AG04449 (cell line): ENCODE measurements at regions not wholly inside any gene's neighbourhood (a gene's known extent, or its start where the extent isn't known, plus 50 kb on each side); places are given as distances from the start of the nearest gene placed in this dataset.
"Not testable (repeated sequence)": the region's sequence is repeated elsewhere in the genome, so short reads cannot be mapped to it uniquely, and the experiment has no call there.

Experiments used
- CTCF ChIA-PET: fragments of 350-600 bp; formaldehyde crosslinking; extraction: SDS; loops from one replicate; lab custom pipeline; 2021; ENCODE audit warnings: antibody characterized with exemption; lab: Yijun Ruan, JAX
- POLR2A ChIA-PET: fragments of 400-600, 350-600 bp; formaldehyde crosslinking; extraction: SDS; loops from one replicate; lab custom pipeline; 2020; ENCODE audit warnings: antibody characterized with exemption, inconsistent platforms; lab: Yijun Ruan, JAX
- DNase-seq: peaks from one replicate; pipeline ENCODE4 v3.0.0-alpha.2; 2010; ENCODE audit warnings: low read depth, low spot score
- H3K4me3 ChIP-seq: 2 replicates; pipeline ENCODE4 v1.5.1; 2011; ENCODE audit warnings: low read depth, mild to moderate bottlenecking, control low read depth, low read length
- CTCF ChIP-seq: IDR thresholded peaks from one replicate; pipeline ENCODE4 v1.5.1; 2011; ENCODE audit warnings: mild to moderate bottlenecking, moderate library complexity, low read length, control low read depth, inconsistent platforms; ENCODE audit not compliant: insufficient read depth; ENCODE audit errors: missing control alignments

- no peak for TF ChIP-seq CTCF
- DNase-seq = no peak
- ChIA-PET POLR2A (no interaction called here), CTCF (no interaction called here)
- no peak overlapping the region for H3K4me3 ChIP-seq
These were observed 229.1 kb upstream of the JARID2 start for GRCh38 chr6:15016813-15017212.

- H3K4me3 ChIP-seq = no peak overlapping the region
- DNase-seq = no peak
- POLR2A ChIA-PET = no interaction called here
- CTCF ChIA-PET = no interaction called here
- no peak for TF ChIP-seq CTCF
These were observed 228.6 kb upstream of the JARID2 start for GRCh38 chr6:15017261-15017660.

GRCh38 chr6:15017803-15018202 lies 228.1 kb upstream of the JARID2 start:
- no peak for DNase-seq
- TF ChIP-seq CTCF = no peak
- CTCF ChIA-PET = no interaction called here
- POLR2A ChIA-PET = no interaction called here
- no peak overlapping the region for H3K4me3 ChIP-seq

GRCh38 chr6:15020119-15020770 lies 225.6 kb upstream of the JARID2 start:
- CTCF ChIA-PET = no interaction called here
- H3K4me3 ChIP-seq = no peak overlapping the region
- no peak for DNase-seq
- no peak for TF ChIP-seq CTCF
- POLR2A ChIA-PET = no interaction called here

GRCh38 chr6:15021074-15021473 lies 224.8 kb upstream of the JARID2 start:
- no peak for DNase-seq
- CTCF ChIA-PET = no interaction called here
- no peak for TF ChIP-seq CTCF
- H3K4me3 ChIP-seq = no peak overlapping the region
- POLR2A ChIA-PET = no interaction called here

- DNase-seq, CTCF ChIA-PET, H3K4me3 ChIP-seq, POLR2A ChIA-PET: not testable (repeated sequence)
These were observed 222.9 kb upstream of the JARID2 start for GRCh38 chr6:15023018-15023417.

GRCh38 chr6:15023448-15023847 lies 222.4 kb upstream of the JARID2 start:
- CTCF ChIA-PET = no interaction called here
- DNase-seq = no peak
- POLR2A ChIA-PET = no interaction called here
- no peak overlapping the region for H3K4me3 ChIP-seq
- TF ChIP-seq CTCF = no peak
